Endothelial cell of umbilical vein (primary cell): ENCODE measurements at regions not wholly inside any gene's neighbourhood (a gene's known extent, or its start where the extent isn't known, plus 50 kb on each side); places are given as distances from the start of the nearest gene placed in this dataset.
A peak's percentile ranks its signal among the peaks of the same experiment; 100 is the strongest.

ENCODE experiments used
- BruUV-seq: library from RNA; stranded (reverse); fragments of 400-500 nt; replicated peaks from 2 replicates; lab custom pipeline; 2021; lab: Mats Ljungman, UMichigan
- CTCF ChIA-PET: fragments of 300-600, 350-600 bp; sonication (Branson Sonifier 250); formaldehyde crosslinking; loops from one replicate; lab custom pipeline; 2021; ENCODE audit warnings: antibody characterized with exemption, inconsistent platforms; lab: Charles Lee
- POLR2A ChIA-PET: fragments of 300-600, 350-600 bp; sonication (Branson Sonifier 250); formaldehyde crosslinking; loops from one replicate; lab custom pipeline; 2021; ENCODE audit warnings: antibody characterized with exemption, inconsistent platforms; lab: Charles Lee
- DNase-seq: peaks from one replicate; pipeline ENCODE4 v3.0.0-alpha.2; 2011; ENCODE audit warnings: low read depth, low spot score
- FAIRE-seq: peaks from 2 replicates; lab custom pipeline; 2011; peaks lifted over from hg19 to GRCh38; lab: Jason Lieb, UNC
- H2AFZ ChIP-seq: 2 replicates; pipeline ENCODE4 v1.6.0; 2012; ENCODE audit warnings: low read depth, low read length, control low read depth, inconsistent platforms
- H3K27ac ChIP-seq: 2 replicates; pipeline ENCODE4 v1.5.1; 2011; ENCODE audit warnings: low read depth, mild to moderate bottlenecking, control low read depth, low read length, moderate library complexity; ENCODE audit not compliant: insufficient read depth
- H3K27me3 ChIP-seq, 2 experiments: 2 replicates each; pipeline versions ENCODE4 v1.6.0 to v1.6.1; 2011; ENCODE audit warnings: low read length in 2 of 2, mixed read lengths in 1 of 2; ENCODE audit not compliant: control insufficient read depth in 2 of 2, insufficient read depth in 2 of 2
- H3K36me3 ChIP-seq, 2 experiments: 2 replicates in 1 of 2; 3 replicates in 1 of 2; pipeline ENCODE4 v1.5.1; 2011; ENCODE audit warnings: low read length in 2 of 2, mild to moderate bottlenecking in 1 of 2, moderate library complexity in 1 of 2; ENCODE audit not compliant: control insufficient read depth in 2 of 2, insufficient read depth in 2 of 2; ENCODE audit errors: extremely low read depth in 1 of 2
- H3K4me1 ChIP-seq: 3 replicates; pipeline ENCODE4 v1.5.1; 2011; ENCODE audit warnings: mild to moderate bottlenecking, low read length; ENCODE audit not compliant: control insufficient read depth, insufficient read depth; ENCODE audit errors: extremely low read depth
- H3K4me2 ChIP-seq: 2 replicates; pipeline ENCODE4 v1.6.1; 2011; ENCODE audit warnings: low read length, control low read depth, mixed read lengths; ENCODE audit not compliant: insufficient read depth
- H3K4me3 ChIP-seq, 3 experiments: fragments of 200-600 bp in 1 of 3; sonication (generic), shearing (Covaris generic) in 1 of 3; replicated peaks in 1 of 3; 2 replicates each; pipeline ENCODE4 v1.5.1; 2011 to 2016; ENCODE audit warnings: control low read depth in 3 of 3, low read length in 3 of 3, mild to moderate bottlenecking in 2 of 3, inconsistent platforms in 1 of 3, low read depth in 1 of 3, moderate library complexity in 1 of 3; ENCODE audit not compliant: insufficient read depth in 1 of 3
- H3K79me2 ChIP-seq: 2 replicates; pipeline ENCODE4 v1.6.0; 2012; ENCODE audit warnings: low read length, inconsistent platforms; ENCODE audit not compliant: control insufficient read depth, insufficient read depth
- H3K9ac ChIP-seq: replicated peaks from 2 replicates; pipeline ENCODE3; 2011; ENCODE audit warnings: low read length, control low read depth; ENCODE audit not compliant: insufficient read depth; ENCODE audit errors: extremely low read depth
- H3K9me1 ChIP-seq: replicated peaks from 3 replicates; pipeline ENCODE4 v1.6.0; 2011; ENCODE audit warnings: mild to moderate bottlenecking, low read length; ENCODE audit not compliant: control insufficient read depth, insufficient read depth; ENCODE audit errors: extremely low read depth
- H3K9me3 ChIP-seq: replicated peaks from 2 replicates; pipeline ENCODE4 v1.5.1; 2012; ENCODE audit warnings: low read length, inconsistent platforms; ENCODE audit not compliant: control insufficient read depth, insufficient read depth
- H4K20me1 ChIP-seq: replicated peaks from 2 replicates; pipeline ENCODE3; 2011; ENCODE audit warnings: mild to moderate bottlenecking, low read length; ENCODE audit not compliant: control insufficient read depth, insufficient read depth; ENCODE audit errors: extremely low read depth
- EZH2 ChIP-seq: IDR thresholded peaks from 2 replicates; pipeline ENCODE4 v1.6.1; 2012; ENCODE audit warnings: borderline replicate concordance, low read depth, mild to moderate bottlenecking, moderate library complexity, low read length, inconsistent platforms; ENCODE audit not compliant: severe bottlenecking
- FOS ChIP-seq: IDR thresholded peaks from 2 replicates; pipeline ENCODE4 v1.6.1; 2011; ENCODE audit warnings: mild to moderate bottlenecking, low read length, moderate library complexity, borderline replicate concordance; ENCODE audit not compliant: insufficient read depth
- GATA2 ChIP-seq: IDR thresholded peaks from 2 replicates; pipeline ENCODE4 v1.7.0; 2011; ENCODE audit warnings: low read depth, mild to moderate bottlenecking, moderate library complexity, mixed read lengths, low read length; ENCODE audit not compliant: insufficient read length, insufficient read depth
- JUN ChIP-seq: IDR thresholded peaks from 2 replicates; pipeline ENCODE4 v1.6.1; 2011; ENCODE audit warnings: borderline replicate concordance, low read depth; ENCODE audit not compliant: insufficient read length, insufficient read depth
- MAX ChIP-seq: IDR thresholded peaks from 2 replicates; pipeline ENCODE4 v1.6.1; 2011; ENCODE audit not compliant: insufficient read depth, insufficient read length
- MYC ChIP-seq: IDR thresholded peaks from one replicate; pipeline ENCODE4 v1.6.1; 2011; ENCODE audit warnings: mild to moderate bottlenecking, low read depth, low read length
- POLR2A ChIP-seq: IDR thresholded peaks from 2 replicates; pipeline ENCODE4 v1.6.1; 2012; ENCODE audit warnings: low read depth, mild to moderate bottlenecking, control low read depth, low read length
- POLR2AphosphoS5 ChIP-seq: IDR thresholded peaks from 2 replicates; pipeline ENCODE4 v1.6.1; 2012; ENCODE audit warnings: low read depth, mild to moderate bottlenecking, control low read depth, low read length, moderate library complexity; ENCODE audit not compliant: insufficient read depth
- dilution Hi-C: fragments of 300-500 bp; cut with MboI; formaldehyde crosslinking; loops from one replicate; pipeline ENCODE4 v1.15.0; 2019; ENCODE audit warnings: low sequenced_read_pairs; ENCODE audit not compliant: extremely low pct_ligation_motif_present
- intact Hi-C: fragments of 100-400 bp; cut with micrococcal nuclease; formaldehyde crosslinking; loops from one replicate; pipeline ENCODE4 v1.10.0; 2022
- TF ChIP-seq, protein P1 (sequence below), 2 donors: IDR thresholded peaks; 1 replicate in 1 of 2; 2 replicates in 1 of 2; pipeline ENCODE4 v1.5.1; 2011; ENCODE audit warnings: low read length in 2 of 2, mild to moderate bottlenecking in 2 of 2, moderate library complexity in 2 of 2, control low read depth in 1 of 2, inconsistent platforms in 1 of 2, low read depth in 1 of 2; ENCODE audit not compliant: insufficient read depth in 1 of 2; ENCODE audit errors: extremely low read depth in 1 of 2

DNA sequence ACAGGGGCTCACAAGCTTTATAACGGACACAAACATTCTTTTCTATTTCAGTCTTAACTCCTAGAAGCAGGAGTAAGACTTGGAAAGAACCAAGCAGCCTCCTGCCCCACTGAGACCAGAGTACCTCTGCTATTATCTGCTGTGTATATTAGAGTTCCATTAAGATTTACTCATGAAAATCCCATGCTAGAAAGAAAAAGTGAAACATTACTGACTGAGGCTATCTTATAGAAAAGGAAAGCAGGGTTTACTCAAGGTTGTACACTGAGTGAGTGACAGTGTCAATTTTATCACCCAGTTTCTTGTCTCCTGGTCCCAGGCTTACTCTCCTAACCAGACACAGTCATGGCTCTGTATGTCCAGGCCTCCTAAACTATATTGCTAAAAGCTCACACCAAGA lies 97.9 kb upstream of the SOX2 start:
- no peak for FAIRE-seq
- Histone ChIP-seq H3K79me2 (no peaks in the 10 kb centered on the region), H3K9ac (no peak overlapping the region), H3K4me2 (peak overlapping the region; percentile 29), H3K9me1 (no peaks in the 10 kb centered on the region), H2AFZ (peak overlapping the region; percentile 92), H3K27ac (no peak overlapping the region), H3K27me3 (no peaks in the 10 kb centered on the region), H4K20me1 (no peaks in the 10 kb centered on the region), H3K36me3 (no peaks in the 10 kb centered on the region), H3K9me3 (no peaks in the 10 kb centered on the region), H3K4me3 (no peak overlapping the region), H3K4me1 (peaks cover 19% of the 10 kb centered on the region)
- TF ChIP-seq EZH2: no peak
- TF ChIP-seq, protein P1, sequence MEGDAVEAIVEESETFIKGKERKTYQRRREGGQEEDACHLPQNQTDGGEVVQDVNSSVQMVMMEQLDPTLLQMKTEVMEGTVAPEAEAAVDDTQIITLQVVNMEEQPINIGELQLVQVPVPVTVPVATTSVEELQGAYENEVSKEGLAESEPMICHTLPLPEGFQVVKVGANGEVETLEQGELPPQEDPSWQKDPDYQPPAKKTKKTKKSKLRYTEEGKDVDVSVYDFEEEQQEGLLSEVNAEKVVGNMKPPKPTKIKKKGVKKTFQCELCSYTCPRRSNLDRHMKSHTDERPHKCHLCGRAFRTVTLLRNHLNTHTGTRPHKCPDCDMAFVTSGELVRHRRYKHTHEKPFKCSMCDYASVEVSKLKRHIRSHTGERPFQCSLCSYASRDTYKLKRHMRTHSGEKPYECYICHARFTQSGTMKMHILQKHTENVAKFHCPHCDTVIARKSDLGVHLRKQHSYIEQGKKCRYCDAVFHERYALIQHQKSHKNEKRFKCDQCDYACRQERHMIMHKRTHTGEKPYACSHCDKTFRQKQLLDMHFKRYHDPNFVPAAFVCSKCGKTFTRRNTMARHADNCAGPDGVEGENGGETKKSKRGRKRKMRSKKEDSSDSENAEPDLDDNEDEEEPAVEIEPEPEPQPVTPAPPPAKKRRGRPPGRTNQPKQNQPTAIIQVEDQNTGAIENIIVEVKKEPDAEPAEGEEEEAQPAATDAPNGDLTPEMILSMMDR (IDR thresholded peaks at IDR 0.05; ENCODE audit: extremely low read depth in 1 of 2, insufficient read depth in 1 of 2, low read depth in 1 of 2, low read length in 2 of 2): no peak
- no peak for TF ChIP-seq POLR2AphosphoS5
- TF ChIP-seq POLR2A: no peak
- no peak for TF ChIP-seq GATA2
- no peak for TF ChIP-seq MAX
- TF ChIP-seq MYC: no peak
- TF ChIP-seq JUN: no peak
- no peak for TF ChIP-seq FOS
- BruUV-seq: no TSS peak
- dilution Hi-C loops (no loop called here), intact Hi-C loops (no loop called here)
- POLR2A ChIA-PET: no interaction called here
- DNase-seq: peak; percentile 32
- CTCF ChIA-PET: interaction anchor here (1.0 to 1.2 kb wide), 4 partner anchors 8 to 88 kb away, joined by 3 to 4 read pairs (median 3); no protein-coding TSS in a partner anchor
